HEK293 (cell line): ENCODE measurements at regions not wholly inside any gene's neighbourhood (a gene's known extent, or its start where the extent isn't known, plus 50 kb on each side); places are given as distances from the start of the nearest gene placed in this dataset.

Experiments
- CTCF ChIA-PET: fragments of 350-600 bp; formaldehyde crosslinking; extraction: SDS; loops from one replicate; lab custom pipeline; 2021; ENCODE audit warnings: antibody characterized with exemption; lab: Yijun Ruan, JAX
- POLR2A ChIA-PET: fragments of 300-600 bp; formaldehyde crosslinking; extraction: SDS; loops from one replicate; lab custom pipeline; 2020; ENCODE audit warnings: antibody characterized with exemption, inconsistent platforms; lab: Yijun Ruan, JAX
- H3K27ac ChIP-seq: fragments of 200-500 bp; sonication (Bioruptor generic); 2 replicates; pipeline ENCODE4 v1.5.1; 2014; ENCODE audit warnings: low read depth, low read length, control low read depth, inconsistent platforms; ENCODE audit errors: extremely low read depth
- H3K36me3 ChIP-seq, 2 experiments: fragments of 200-500 bp in 1 of 2; sonication (Bioruptor generic) in 1 of 2; 1 replicate in 1 of 2; 2 replicates in 1 of 2; pipeline ENCODE4 v1.5.1; 2014 to 2017; ENCODE audit warnings: inconsistent platforms in 2 of 2, low read length in 2 of 2; ENCODE audit not compliant: control insufficient read depth in 2 of 2, insufficient read depth in 1 of 2
- H3K4me1 ChIP-seq: fragments of 200-500 bp; sonication (Bioruptor generic); 2 replicates; pipeline ENCODE4 v1.5.1; 2014; ENCODE audit warnings: mild to moderate bottlenecking, low read length, inconsistent platforms; ENCODE audit not compliant: control insufficient read depth, insufficient read depth
- H3K4me3 ChIP-seq: 2 replicates; pipeline ENCODE4 v1.5.1; 2011; ENCODE audit warnings: low read depth, mild to moderate bottlenecking, control low read depth, low read length, moderate library complexity
- H3K9me3 ChIP-seq: fragments of 200-500 bp; sonication (Bioruptor generic); 2 replicates; pipeline ENCODE4 v1.5.1; 2014; ENCODE audit warnings: low read depth, low read length, inconsistent platforms; ENCODE audit not compliant: control insufficient read depth, insufficient read depth
- KLF8 ChIP-seq: fragments of 450-650 bp; formaldehyde crosslinking; IDR thresholded peaks from 2 replicates; pipeline ENCODE4 v1.5.1; 2016; ENCODE audit warnings: missing biosample characterization, missing genetic modification characterization
- PRDM1 ChIP-seq: fragments of 450-650 bp; formaldehyde crosslinking; IDR thresholded peaks from 2 replicates; pipeline ENCODE4; 2016; ENCODE audit warnings: missing biosample characterization, missing genetic modification characterization
- ZBTB44 ChIP-seq: fragments of 450-650 bp; IDR thresholded peaks from 2 replicates; pipeline ENCODE4 v1.5.1; 2018; ENCODE audit warnings: missing biosample characterization, mild to moderate bottlenecking, missing genetic modification characterization
- ZBTB49 ChIP-seq: fragments of 450-650 bp; formaldehyde crosslinking; IDR thresholded peaks from 2 replicates; pipeline ENCODE4 v1.5.1; 2016; ENCODE audit warnings: missing biosample characterization, missing genetic modification characterization, low read depth
- ZNF112 ChIP-seq: fragments of 450-650 bp; formaldehyde crosslinking; IDR thresholded peaks from 2 replicates; pipeline ENCODE4 v1.5.0; 2017; ENCODE audit warnings: missing biosample characterization, missing genetic modification characterization
- ZNF174 ChIP-seq: fragments of 450-650 bp; formaldehyde crosslinking; IDR thresholded peaks from 2 replicates; pipeline ENCODE4 v1.5.0; 2017; ENCODE audit warnings: missing biosample characterization, mild to moderate bottlenecking, missing genetic modification characterization
- ZNF2 ChIP-seq: fragments of 450-650 bp; formaldehyde crosslinking; IDR thresholded peaks from 2 replicates; pipeline ENCODE4 v1.5.1; 2016; ENCODE audit warnings: missing biosample characterization, missing genetic modification characterization
- ZNF248 ChIP-seq: fragments of 450-650 bp; formaldehyde crosslinking; IDR thresholded peaks from 2 replicates; pipeline ENCODE4 v1.5.1; 2017; ENCODE audit warnings: missing biosample characterization, missing genetic modification characterization
- ZNF266 ChIP-seq: fragments of 450-650 bp; formaldehyde crosslinking; IDR thresholded peaks from 2 replicates; pipeline ENCODE4 v1.5.1; 2016; ENCODE audit warnings: missing biosample characterization, missing genetic modification characterization, low read depth
- ZNF37A ChIP-seq: fragments of 450-650 bp; IDR thresholded peaks from 2 replicates; pipeline ENCODE4 v1.5.1; 2018; ENCODE audit warnings: missing biosample characterization, missing genetic modification characterization
- ZNF518A ChIP-seq: fragments of 450-650 bp; formaldehyde crosslinking; conservative IDR thresholded peaks from 2 replicates; pipeline ENCODE4 v1.5.1; 2016; ENCODE audit warnings: low read depth, missing biosample characterization, missing genetic modification characterization
- ZNF600 ChIP-seq: fragments of 450-650 bp; formaldehyde crosslinking; IDR thresholded peaks from 2 replicates; pipeline ENCODE4 v1.5.1; 2016; ENCODE audit warnings: missing biosample characterization, missing genetic modification characterization
- ZNF660 ChIP-seq: fragments of 450-650 bp; IDR thresholded peaks from 2 replicates; pipeline ENCODE4 v1.5.1; 2018; ENCODE audit warnings: missing biosample characterization, mild to moderate bottlenecking, missing genetic modification characterization
- ZNF664 ChIP-seq: fragments of 450-650 bp; formaldehyde crosslinking; IDR thresholded peaks from 2 replicates; pipeline ENCODE4 v1.5.1; 2016; ENCODE audit warnings: missing biosample characterization, missing genetic modification characterization
- ZNF76 ChIP-seq: fragments of 450-650 bp; formaldehyde crosslinking; IDR thresholded peaks from 2 replicates; pipeline ENCODE4; 2016; ENCODE audit warnings: low read depth, missing biosample characterization, missing genetic modification characterization, borderline replicate concordance
- ZSCAN23 ChIP-seq: fragments of 450-650 bp; formaldehyde crosslinking; IDR thresholded peaks from 2 replicates; pipeline ENCODE4 v1.5.1; 2016; ENCODE audit warnings: missing biosample characterization, missing genetic modification characterization

- POLR2A ChIA-PET: no interaction called here
- no peak for TF ChIP-seq ZNF2 (tag by site-specific recombination)
- no peak for TF ChIP-seq ZNF518A (tag by site-specific recombination)
- Histone ChIP-seq H3K27ac (no peak overlapping the region), H3K4me3 (no peak overlapping the region), H3K36me3 (no peaks in the 10 kb centered on the region), H3K4me1 (no peaks in the 10 kb centered on the region), H3K9me3 (no peaks in the 10 kb centered on the region)
- CTCF ChIA-PET: interaction anchor here (0.5 kb wide), 1 partner anchor 484 kb away, joined by 3 read pairs; no protein-coding TSS in a partner anchor
Measured at GRCh38 chr3:117137065-117137464, 427.5 kb downstream of the TUSC7 start.

- no peaks in the 10 kb centered on the region for H3K9me3 ChIP-seq
- no peak overlapping the region for H3K4me3 ChIP-seq
- TF ChIP-seq ZNF660 (tag by site-specific recombination) (no peak), ZNF76 (no peak), ZSCAN23 (no peak), ZBTB49 (tag by site-specific recombination) (no peak), ZNF37A (no peak), ZNF248 (no peak), ZNF600 (tag by site-specific recombination) (no peak), KLF8 (no peak), ZNF174 (tag by site-specific recombination) (no peak)
- ChIA-PET POLR2A (no interaction called here), CTCF (interaction anchor here (0.6 kb wide), 1 partner anchor 858 kb away, joined by 4 read pairs; no protein-coding TSS in a partner anchor)
- H3K27ac ChIP-seq: no peak overlapping the region
- no peaks in the 10 kb centered on the region for H3K36me3 ChIP-seq
- no peaks in the 10 kb centered on the region for H3K4me1 ChIP-seq
Measured at GRCh38 chr3:117139681-117140080, 430.1 kb downstream of the TUSC7 start.

GRCh38 chr3:117141812-117142211 is 432.2 kb downstream of the TUSC7 start:
- H3K9me3 ChIP-seq: no peaks in the 10 kb centered on the region
- no peaks in the 10 kb centered on the region for H3K36me3 ChIP-seq
- H3K27ac ChIP-seq: no peak overlapping the region
- H3K4me1 ChIP-seq: no peaks in the 10 kb centered on the region
- H3K4me3 ChIP-seq: no peak overlapping the region
- no peak for TF ChIP-seq ZNF112
- no peak for TF ChIP-seq ZNF664 (tag by site-specific recombination)
- no peak for TF ChIP-seq ZNF266 (tag by site-specific recombination)
- TF ChIP-seq PRDM1 (tag by site-specific recombination): no peak
- no peak for TF ChIP-seq ZBTB44
- ChIA-PET POLR2A (no interaction called here), CTCF (no interaction called here)
